ENCODE measurements at regions not wholly inside any gene's neighbourhood (a gene's known extent, or its start where the extent isn't known, plus 50 kb on each side); places are given as distances from the start of the nearest gene placed in this dataset.

DNA sequence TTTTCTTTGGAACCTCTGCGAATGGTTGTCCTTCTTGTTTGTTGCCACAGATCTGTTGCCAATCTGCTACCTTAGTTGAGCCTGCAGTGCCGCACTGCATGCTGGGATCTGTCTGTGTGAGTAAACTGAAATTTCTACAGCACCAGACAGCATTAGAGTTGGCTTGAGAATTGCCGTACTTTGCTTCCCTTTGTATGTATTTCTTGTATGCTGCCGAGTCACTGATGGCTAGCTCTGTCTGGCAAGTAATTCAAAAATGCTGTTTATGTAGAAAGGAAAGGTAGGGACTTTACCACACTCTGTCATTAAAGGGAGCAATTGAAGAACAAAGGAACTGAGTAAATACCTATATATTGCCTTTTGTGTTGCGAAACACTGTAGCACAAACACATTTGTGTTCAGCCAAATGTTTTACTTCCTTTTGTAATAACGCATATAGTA, 857.4 kb downstream of the USP25 start:
- no peak for DNase-seq (ENCODE audit: low read depth in 2 of 2)

DNA sequence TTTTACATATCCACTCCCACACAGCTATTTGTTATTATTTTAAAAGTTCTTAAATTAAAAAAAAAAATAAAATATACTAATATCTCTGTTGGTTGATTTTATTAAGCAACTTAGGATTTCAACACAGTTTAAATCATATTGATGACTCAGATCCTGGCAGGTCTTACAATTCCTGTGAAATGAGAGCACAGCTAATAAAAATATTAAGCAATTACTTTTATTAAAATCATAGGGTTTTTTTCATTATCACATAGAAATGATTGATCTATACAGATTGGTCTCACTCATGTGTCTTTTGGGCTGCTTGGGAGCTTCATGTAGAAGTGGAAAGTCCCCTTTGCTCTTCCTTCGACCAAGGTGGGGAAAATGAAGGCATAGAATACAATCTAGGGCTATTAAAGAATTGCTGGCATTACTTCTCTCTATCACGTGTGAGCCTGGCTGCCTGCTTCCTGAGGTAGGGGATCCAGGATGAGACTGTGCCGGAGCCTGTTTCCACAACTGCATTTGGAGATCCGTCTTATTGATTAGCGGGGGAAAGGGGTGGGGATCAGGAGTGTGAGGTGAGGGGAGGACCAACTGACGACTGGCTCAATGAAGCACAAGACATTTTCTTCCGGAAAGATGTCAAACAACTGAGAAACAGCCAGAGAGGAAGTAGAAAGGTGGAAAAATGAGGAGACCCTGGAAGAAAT, 858.0 kb downstream of the USP25 start:
- no peak for DNase-seq (ENCODE audit: low read depth in 2 of 2)

DNA sequence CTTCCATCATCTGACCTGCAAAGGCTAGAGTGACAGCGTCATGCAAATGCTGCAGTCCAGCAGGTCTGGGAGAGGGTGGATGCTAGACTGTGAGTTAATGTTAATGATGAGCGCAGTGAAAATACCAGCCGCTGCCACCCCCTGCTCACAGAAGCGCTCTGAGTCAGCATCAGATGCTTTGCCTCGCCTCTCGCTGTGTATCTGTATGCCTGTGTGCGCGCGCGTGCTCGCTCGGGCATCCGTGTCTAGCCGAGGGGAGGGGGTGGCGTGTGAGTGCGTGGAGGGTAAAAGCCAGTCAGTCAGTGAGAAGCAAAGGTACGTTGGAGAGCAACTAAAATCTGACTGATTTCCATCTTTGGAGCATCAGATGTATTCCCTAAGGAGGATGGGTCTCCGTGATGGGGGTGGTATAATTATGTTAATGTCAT, 858.7 kb downstream of the USP25 start:
- DNase-seq (ENCODE audit: low read depth in 2 of 2), result no peak

DNA sequence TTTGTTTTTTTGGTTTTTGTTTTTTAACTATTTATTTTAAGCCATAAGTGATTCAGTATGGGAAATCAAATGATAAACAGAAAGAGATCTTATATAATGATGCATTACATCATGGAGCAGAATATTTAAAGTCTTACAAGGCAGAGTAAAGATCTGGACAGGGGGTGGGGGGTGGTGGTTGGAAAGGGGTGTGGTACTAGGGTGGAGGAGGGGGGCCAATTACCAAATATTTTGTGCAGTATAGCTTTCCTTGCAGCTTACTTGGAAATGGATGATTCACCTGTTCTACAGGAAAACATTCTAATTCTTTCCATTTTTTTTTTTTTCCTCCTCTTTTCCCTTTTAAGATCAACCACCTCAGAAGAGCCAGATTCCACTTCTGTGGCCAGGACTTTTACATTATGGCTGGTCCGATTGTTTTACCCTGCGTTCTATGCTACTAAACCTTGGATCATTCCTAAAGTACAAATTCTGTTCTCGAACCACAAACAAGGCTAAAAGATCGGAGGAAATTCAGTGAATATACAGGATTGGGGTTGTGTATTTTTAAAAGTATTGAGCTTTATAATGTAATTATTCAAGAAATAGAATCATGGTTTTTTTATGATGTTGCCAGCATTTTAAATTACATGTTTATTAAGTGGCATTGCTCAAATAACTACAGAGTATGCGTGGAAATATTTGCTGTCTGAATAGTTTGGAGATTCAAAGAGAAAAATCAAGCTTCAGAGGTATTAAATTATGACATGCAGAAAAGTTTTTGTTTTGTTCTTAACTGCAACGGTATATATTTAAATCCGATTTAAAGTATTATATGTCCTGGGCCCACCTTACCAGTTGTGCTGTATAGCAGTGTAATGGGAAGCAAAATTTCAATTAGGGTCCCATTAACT, 859.5 kb downstream of the USP25 start:
- DNase-seq (ENCODE audit: low read depth in 2 of 2), result no peak

DNA sequence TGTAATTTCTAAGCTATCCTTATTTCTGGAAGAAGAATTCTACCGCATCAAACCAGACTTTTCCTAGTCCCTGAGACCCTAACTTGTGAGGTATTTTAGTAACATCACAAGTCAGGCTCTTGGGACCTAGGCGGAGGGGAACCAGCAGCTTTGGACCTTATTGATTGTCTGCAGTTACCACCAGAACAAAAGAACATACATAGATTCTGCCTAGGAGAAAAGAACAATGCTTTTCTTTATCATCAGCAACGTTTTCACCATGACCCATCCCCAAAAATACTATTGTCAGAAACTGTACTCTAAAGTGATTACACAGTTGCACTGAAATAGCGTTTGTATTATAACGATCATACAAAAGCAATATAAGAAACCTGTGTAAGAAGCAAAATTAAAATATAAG, 860.4 kb downstream of the USP25 start:
- no peak for DNase-seq (ENCODE audit: low read depth in 2 of 2)

DNA sequence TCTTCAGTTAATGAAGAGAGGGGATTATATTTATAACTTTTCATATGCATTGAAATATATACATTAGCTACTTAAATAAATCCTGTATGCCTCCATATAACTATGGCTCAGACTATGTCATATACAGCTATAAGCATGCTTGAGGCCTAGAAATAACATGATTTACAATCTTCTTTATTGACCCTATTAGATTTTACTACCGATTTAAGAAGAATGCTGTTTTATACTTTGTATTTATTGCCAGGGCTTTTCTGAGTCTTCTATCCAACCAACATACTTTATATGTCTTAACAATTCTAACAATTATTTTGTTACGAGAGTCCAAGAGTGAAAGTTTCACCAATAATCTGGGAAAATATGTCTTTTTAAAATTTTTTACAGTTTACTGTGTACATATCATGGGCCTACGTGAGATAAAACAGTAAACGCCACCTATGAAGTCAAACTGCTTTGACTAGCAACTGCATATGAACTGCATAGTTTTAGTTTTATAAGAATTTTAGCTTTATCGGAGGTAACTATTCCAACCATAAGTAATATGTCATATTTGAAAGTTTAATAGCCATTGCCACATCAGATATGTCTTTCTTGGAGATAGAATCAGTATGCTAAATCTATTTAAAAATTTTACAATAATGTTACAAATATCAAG, 861.0 kb downstream of the USP25 start:
- no peak for DNase-seq (ENCODE audit: low read depth in 2 of 2)

DNA sequence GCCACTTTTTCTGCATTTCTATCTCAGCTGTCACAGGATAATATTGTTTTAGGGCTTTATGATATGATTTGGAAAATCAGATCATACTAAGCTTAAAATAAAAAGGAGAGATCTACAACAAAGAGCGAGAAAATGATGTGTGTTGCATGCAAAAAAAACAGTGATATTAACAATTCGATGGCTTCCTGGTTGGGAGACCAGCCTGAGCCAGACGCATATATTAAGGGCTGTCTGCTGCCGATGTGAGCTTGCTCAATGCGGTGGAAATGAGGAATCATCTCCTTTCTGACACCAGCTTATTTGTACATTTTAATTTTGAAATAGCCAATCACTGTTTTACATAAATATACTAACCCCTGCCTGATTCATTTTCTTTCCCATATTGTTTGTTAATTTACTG, 862.6 kb downstream of the USP25 start:
- no peak for DNase-seq (ENCODE audit: low read depth in 2 of 2)

DNA sequence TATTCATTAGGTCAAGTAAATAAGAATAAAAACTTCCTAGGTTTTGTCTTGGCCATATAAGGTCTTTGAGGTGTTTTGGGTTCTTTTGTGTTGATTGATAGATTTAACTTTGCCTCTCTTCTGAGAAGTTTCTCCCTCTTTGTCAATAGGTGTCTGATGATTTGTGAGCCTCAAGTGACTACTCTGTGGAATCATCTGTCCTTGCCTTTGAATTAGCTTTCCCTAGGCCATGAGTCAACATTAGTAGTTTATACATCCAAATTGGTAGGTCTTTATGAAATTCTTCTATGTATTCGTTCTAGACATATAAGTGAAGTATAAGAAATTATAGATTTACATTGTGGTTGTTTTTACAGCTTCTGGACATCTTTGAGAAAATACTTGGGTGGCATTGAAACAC, 864.4 kb downstream of the USP25 start:
- DNase-seq (ENCODE audit: low read depth in 2 of 2), result no peak

DNA sequence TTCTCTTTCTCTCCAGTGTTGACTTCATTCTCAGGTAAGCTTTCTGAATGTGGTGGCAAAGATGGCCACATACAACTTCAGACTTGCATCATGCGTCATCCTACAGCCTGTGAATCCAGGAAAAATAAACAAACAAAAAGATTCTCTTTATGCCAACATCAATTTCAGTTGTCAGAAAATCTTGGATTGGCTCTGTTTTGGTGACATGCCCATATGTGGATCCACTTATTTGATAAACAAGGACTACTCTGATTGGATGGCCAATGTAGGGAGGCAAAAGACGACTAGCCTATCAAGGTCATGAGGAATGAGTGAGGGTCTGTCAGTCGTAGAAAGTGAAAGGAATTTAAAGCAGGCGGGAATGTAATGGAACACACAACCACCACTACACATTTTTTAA, 866.6 kb downstream of the USP25 start:
- DNase-seq (ENCODE audit: low read depth in 2 of 2), result no peak

DNA sequence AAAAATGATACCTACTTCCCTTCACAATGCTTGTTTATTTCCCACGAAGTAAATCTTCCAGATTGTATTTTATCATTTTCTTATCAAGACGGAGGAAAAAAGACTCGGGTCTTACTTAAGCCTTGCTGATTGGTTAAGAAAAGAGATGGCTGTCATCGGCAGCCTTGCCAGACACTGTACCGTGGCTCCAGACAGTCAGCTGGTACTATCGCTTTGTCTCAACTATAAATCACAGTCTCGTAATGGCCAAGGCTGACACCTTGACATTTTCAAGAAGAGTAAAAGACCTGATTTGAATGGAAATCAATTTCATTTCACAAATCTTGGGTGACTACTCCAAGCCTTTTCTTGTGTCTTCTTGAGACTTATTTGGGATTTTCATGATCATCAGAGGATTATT, 868.0 kb downstream of the USP25 start:
- DNase-seq (ENCODE audit: low read depth in 2 of 2), result no peak

DNA sequence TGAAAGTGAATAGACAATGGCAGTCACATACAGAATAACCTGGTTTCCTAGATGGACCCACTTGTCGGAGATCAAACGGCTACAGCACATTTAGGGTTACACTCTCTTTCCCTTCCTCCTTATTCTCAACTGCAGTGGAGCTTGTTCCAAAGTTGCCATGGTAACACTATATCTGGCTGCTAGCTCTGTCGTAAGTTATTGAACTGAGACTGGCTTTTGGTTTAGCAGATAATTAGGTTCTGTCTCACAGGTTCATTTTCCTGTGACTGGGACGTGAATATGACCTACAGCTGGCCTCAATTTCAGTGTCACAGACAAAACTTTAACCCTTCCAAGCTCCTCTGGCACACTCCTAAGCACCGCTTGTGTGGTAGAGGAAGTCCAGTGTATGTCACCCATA, 875.8 kb downstream of the USP25 start:
- DNase-seq (ENCODE audit: low read depth in 2 of 2), result no peak

DNA sequence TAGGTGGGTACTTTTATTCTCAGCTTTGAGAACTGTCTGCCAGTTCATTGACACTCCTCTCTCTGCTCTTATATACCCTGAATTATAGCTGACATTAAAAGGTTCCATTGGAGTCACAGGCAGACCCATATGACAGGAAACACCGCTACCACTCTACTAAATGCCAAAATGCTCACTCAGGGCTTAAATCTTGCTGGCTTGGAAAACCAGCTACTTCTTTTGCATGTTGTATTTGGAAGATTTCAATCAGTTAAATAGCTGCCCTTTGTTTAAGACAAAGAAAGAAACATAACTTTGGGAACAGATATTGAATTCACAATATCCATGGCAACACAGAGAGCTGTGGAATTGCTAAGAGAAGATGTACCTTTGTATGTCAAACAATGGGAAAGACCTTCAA, 876.5 kb downstream of the USP25 start:
- DNase-seq (ENCODE audit: low read depth in 2 of 2), result no peak

DNA sequence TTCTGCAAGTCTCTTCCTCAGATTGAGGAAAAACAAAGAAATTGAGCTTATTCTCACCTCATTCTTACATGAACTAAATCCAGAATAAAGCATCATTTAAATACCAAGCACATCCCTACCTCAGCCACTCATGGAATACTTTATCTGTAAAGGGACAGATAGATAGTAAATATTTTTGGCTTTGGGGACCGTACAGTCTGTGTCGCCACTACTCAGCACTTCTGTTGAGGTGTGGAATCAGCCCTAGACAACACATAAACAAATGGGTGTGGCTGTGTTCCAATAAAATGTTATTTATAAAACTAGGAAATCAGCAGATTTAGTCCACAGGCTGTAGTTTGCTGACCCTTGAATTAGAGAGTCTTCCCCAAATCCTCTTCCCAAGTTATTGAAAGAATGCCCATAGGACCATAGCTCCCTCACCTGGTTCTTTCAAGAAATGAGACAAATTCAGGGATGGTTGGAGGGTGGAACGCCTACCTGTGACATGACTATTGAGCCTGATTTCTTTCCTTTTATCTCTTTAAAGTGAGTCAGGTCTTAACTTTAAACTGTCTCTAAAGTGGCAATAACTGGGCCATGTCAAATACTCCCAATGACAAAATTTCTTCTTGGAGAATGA, 878.5 kb downstream of the USP25 start:
- DNase-seq (ENCODE audit: low read depth in 2 of 2), result no peak

DNA sequence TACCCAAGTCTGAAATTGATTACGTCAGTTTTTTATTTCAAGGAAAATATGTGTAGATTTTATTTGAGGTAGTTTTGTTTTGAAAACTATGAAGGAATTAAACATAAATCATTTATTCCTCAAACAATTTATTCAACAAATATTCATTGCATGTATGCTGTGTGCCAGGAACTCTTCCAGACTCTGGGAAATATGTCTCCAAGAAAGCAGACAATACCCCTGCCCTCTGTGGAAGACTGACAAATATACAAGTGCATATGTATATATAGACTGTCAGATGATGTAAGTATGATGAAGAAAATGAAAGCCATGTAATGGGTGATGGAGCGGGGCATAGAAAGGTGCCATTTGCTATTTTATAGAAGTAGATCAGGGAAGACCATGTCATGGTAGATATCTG, 889.5 kb downstream of the USP25 start:
- no peak for DNase-seq (ENCODE audit: low read depth in 2 of 2)

DNA sequence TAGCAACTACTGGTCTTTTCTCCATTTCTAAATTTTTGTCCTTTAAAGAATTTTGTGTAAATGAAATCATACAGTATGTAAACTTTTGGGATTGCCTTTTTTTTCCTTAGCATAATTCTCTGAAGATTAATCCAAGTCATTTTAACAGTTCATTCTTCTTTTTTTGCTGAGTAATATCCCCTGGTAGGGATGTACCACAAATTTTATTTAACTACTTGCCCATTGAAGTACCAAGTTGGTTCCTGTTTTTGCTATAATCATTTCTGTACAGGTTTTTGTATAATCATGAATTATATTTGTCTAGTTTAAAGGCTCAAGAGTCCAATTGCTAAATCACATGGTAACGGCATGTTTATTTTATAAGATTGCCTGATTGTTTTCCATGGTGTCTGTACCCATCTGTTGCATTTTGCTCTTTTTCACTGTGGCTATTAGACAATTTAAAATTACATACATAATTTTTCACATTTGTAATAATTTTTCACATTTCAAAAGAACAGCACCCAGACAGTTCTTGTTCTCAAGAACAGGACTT, 891.1 kb downstream of the USP25 start:
- DNase-seq (ENCODE audit: low read depth in 2 of 2), result no peak

DNA sequence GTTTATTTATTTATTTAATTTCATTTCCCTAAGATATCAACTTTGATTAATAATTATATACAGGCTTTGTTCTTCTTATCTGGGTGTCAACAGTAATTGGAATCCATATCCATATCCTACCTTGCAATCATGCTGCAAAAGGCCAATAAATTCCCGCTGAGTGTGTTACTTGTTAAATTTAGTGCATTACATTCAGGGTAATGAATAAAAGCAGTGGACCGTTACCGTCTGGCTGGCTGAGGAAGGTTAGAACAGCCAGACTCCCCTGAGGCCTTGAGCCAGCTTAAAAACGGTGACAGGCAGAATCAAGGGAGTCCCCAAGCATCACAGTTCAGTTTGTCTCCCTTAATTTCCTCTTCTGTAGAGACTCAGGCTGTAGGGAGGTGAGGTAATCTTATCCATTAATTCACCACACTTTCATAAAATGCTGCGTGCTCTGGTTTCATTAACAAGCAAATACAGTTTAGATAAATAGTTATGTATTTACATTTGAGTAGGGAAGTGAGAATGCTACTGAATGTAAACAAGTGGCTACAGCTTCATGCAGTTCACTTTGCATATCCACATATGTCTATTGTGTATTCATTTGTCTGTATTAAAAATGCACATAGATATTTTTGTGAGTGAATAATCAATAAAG, 888.2 kb upstream of the CXADR start:
- DNase-seq (ENCODE audit: low read depth in 2 of 2), result no peak

DNA sequence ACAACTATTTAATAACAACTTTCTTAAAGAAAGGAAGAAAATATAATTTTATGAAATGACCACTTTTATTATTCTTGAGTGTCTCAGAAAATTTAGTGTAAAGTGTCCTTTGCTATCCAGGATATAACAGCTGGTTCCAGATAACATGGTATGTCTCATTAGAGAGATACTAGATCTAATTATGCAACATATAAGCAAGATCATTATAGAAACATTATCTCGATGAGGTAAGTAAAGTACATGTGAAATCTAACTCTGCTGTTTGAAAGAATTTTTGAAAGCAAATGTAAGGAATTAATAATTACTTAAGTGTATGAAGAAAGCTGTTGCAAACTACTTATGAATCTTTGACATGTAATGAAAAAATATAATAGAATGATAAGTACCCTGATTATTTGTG, 887.4 kb upstream of the CXADR start:
- no peak for DNase-seq (ENCODE audit: low read depth in 2 of 2)

DNA sequence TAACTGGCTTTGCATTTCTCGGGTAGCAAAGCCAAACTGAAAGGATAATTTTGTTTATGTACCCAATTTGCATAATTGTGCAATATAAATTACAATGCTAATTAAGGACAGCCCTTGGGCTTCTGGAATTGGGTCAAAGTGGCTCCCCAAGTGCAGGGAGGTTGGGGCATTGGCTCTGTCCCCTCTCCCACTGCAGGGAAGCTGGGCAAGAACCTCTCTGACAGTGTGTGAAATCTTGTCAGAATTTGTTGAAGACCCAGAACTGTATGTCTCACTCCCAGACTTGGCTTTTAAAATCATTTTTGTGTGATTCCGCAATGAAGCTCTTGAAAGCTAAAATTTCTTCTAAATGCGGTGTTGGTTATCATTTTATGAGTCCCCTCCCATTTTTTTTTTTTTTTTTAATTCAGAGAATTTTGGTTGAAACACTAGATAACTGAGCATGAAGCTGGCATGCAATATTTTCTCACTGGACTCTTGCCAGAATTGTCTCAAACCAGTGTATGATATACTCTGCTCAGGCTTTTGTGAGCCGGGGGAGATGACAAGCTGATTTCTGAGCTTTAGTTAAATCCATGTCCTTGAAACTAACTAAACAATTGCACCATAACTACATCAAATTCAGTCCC, 878.9 kb upstream of the CXADR start:
- no peak for DNase-seq (ENCODE audit: low read depth in 2 of 2)

DNA sequence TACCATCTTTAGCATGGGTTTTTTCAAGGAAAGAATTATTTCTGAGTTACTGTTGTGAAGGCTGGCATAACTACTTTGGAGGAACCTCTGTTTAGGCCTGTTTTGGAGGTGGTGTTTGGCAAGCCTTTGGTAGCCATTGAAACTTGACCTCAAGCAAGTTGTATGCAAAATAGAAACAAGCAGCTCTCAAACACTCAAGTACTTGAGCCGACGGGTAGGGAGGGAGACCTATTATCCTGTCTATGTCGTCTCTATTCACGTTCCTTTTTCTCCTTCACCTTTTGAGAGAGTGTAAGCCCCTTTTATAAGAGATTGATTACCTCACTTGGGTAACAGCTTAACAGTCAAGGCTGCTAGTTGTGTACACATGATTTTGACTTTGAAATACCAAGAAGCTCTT, 878.3 kb upstream of the CXADR start:
- no peak for DNase-seq (ENCODE audit: low read depth in 2 of 2)

DNA sequence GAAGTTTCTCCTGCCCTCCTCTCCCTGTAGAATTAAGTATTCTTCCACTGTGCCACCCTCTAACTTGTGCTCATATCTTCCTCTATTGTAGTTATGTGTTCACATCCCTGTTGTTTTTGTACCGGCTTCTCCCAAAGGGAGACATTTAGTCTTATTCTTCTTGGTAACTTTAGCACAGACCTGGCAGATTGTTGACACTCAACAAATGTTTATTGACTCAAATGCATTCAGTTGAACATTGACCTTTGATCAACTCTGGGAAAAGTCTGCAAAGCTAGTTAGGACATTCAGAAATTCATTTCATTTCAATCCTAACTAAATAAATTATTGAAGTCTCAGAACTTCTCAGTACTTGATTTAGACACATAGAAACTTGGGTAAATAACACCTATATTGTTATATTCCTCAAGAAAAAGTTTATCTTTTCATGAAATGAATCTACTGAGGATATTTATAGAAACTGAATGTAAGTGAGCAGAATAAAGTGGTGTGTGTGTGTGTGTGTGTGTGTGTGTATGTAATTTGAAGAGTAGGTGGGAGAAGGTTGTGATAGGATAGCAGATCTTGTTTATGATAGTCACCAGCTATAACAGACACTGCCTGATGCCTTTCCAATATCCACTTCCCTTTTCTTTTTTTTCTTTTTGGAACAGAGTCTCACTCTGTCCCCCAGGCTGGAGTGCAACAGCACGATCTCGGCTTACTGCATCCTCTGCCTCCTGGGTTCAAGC, 872.4 kb upstream of the CXADR start:
- no peak for DNase-seq (ENCODE audit: low read depth in 2 of 2)

Measured in stimulated activated CD8-positive, alpha-beta memory T cell treated with anti-CD3 and anti-CD28 coated beads, Interleukin-7, amount 100 ng/mL, for 1 hour (primary cell).